HG02852 (cell line): ENCODE measurements at regions not wholly inside any gene's neighbourhood (a gene's known extent, or its start where the extent isn't known, plus 50 kb on each side); places are given as distances from the start of the nearest gene placed in this dataset.

ENCODE experiments used
- ATAC-seq: cut with Tn5 transposase; IDR thresholded peaks from one replicate; pipeline ENCODE4 v1.9.1; 2021; ENCODE audit warnings: mild to moderate bottlenecking, moderate library complexity; ENCODE audit not compliant: unreplicated experiment

- ATAC-seq, result no peak
Measured at GRCh38 chr4:83172371-83172770, 57.8 kb upstream of the PLAC8 start.

- no peak for ATAC-seq
Measured at GRCh38 chr4:83171436-83172039, 57.0 kb upstream of the PLAC8 start.

GRCh38 chr4:83170952-83171399 is 56.4 kb upstream of the PLAC8 start:
- no peak for ATAC-seq
